B cell (primary cell): ENCODE measurements at regions not wholly inside any gene's neighbourhood (a gene's known extent, or its start where the extent isn't known, plus 50 kb on each side); places are given as distances from the start of the nearest gene placed in this dataset.

Experiments used
- ATAC-seq: fragments of 200-7000 bp; cut with Tn5 transposase; one replicate; pipeline ENCODE4 v1.10.0; 2021; ENCODE audit warnings: low read depth, mild to moderate bottlenecking, moderate number of reproducible peaks, moderate library complexity
- CTCF ChIA-PET: fragments of 350-600 bp; sonication (Branson Sonifier 250); formaldehyde crosslinking; loops from one replicate; lab custom pipeline; 2021; ENCODE audit warnings: antibody characterized with exemption, inconsistent platforms; lab: Charles Lee
- POLR2A ChIA-PET: fragments of 350-600 bp; sonication (Branson Sonifier 250); formaldehyde crosslinking; loops from one replicate; lab custom pipeline; 2021; ENCODE audit warnings: antibody characterized with exemption; lab: Charles Lee
- DNase-seq: peaks from one replicate; pipeline ENCODE4 v3.0.0; 2013
- H2AFZ ChIP-seq: 2 replicates; pipeline ENCODE4 v1.6.1; 2012; ENCODE audit warnings: mild to moderate bottlenecking, low read depth, low read length; ENCODE audit not compliant: insufficient read depth, poor library complexity, severe bottlenecking
- H3K27ac ChIP-seq, 2 donors: 1 replicate in 1 of 2; 2 replicates in 1 of 2; pipeline ENCODE4 v1.5.1; 2012 to 2013; ENCODE audit warnings: low read length in 2 of 2, mild to moderate bottlenecking in 2 of 2, moderate library complexity in 1 of 2
- H3K27me3 ChIP-seq, 4 experiments: fragments of 200-600 bp in 1 of 4; sonication (generic) in 1 of 4; replicated peaks in 1 of 4; 1 replicate in 2 of 4; 2 replicates in 2 of 4; pipeline versions ENCODE4 v1.6.1 to v1.7.0; 2013 to 2016; ENCODE audit warnings: low read length in 3 of 4, mild to moderate bottlenecking in 2 of 4, mixed read lengths in 1 of 4, moderate library complexity in 1 of 4; ENCODE audit not compliant: insufficient read depth in 4 of 4, control insufficient read depth in 3 of 4; ENCODE audit errors: control extremely low read depth in 1 of 4
- H3K36me3 ChIP-seq, 2 experiments: replicated peaks in 1 of 2; 1 replicate in 1 of 2; 2 replicates in 1 of 2; pipeline versions ENCODE4 v1.6.1 to v1.7.1; 2013; ENCODE audit warnings: low read length in 1 of 2; ENCODE audit not compliant: insufficient read depth in 2 of 2, control insufficient read depth in 1 of 2; ENCODE audit errors: control extremely low read depth in 1 of 2, extremely low read depth in 1 of 2
- H3K4me1 ChIP-seq, 2 donors: fragments of 200-600 bp in 1 of 2; sonication (generic) in 1 of 2; 1 replicate in 1 of 2; 2 replicates in 1 of 2; pipeline versions ENCODE4 v1.5.1 to v1.6.1; 2013 to 2017; ENCODE audit warnings: low read length in 2 of 2; ENCODE audit not compliant: control insufficient read depth in 2 of 2, insufficient read depth in 2 of 2
- H3K4me2 ChIP-seq: replicated peaks from 2 replicates; pipeline ENCODE3; 2012; ENCODE audit warnings: mild to moderate bottlenecking, low read depth, low read length; ENCODE audit not compliant: poor library complexity, severe bottlenecking
- H3K4me3 ChIP-seq, 5 experiments: fragments of 200-600 bp in 1 of 5; sonication (generic) in 1 of 5; 1 replicate in 3 of 5; 2 replicates in 2 of 5; pipeline versions ENCODE4 v1.5.1 to v1.7.0; 2011 to 2016; ENCODE audit warnings: low read length in 4 of 5, mild to moderate bottlenecking in 4 of 5, low read depth in 2 of 5, control low read depth in 1 of 5, moderate library complexity in 1 of 5; ENCODE audit not compliant: insufficient read depth in 1 of 5; ENCODE audit errors: control extremely low read depth in 1 of 5, extremely low read depth in 1 of 5
- H3K79me2 ChIP-seq: fragments of 200-600 bp; sonication (generic); one replicate; pipeline ENCODE4 v1.6.0; 2016; ENCODE audit warnings: low read length; ENCODE audit not compliant: control insufficient read depth, insufficient read depth
- H3K9ac ChIP-seq: fragments of 200-600 bp; sonication (generic); 2 replicates; pipeline ENCODE4 v1.6.1; 2017; ENCODE audit warnings: mild to moderate bottlenecking, low read length, moderate library complexity
- H3K9me3 ChIP-seq, 3 donors: one replicate each; pipeline versions ENCODE4 v1.6.1 to v1.7.1; 2013; ENCODE audit warnings: low read length in 2 of 3; ENCODE audit not compliant: control insufficient read depth in 2 of 3, insufficient read depth in 1 of 3; ENCODE audit errors: control extremely low read depth in 1 of 3
- H4K20me1 ChIP-seq: 2 replicates; pipeline ENCODE4 v1.6.0; 2012; ENCODE audit warnings: mild to moderate bottlenecking, low read length; ENCODE audit not compliant: insufficient read depth, control insufficient read depth, poor library complexity, severe bottlenecking
- H3K27ac Mint-ChIP-seq: one replicate; pipeline ENCODE4 v1.8.0; 2021; ENCODE audit warnings: mixed read lengths
- H3K27me3 Mint-ChIP-seq: one replicate; pipeline ENCODE4 v1.8.0; 2021; ENCODE audit warnings: mixed read lengths
- H3K4me1 Mint-ChIP-seq: one replicate; pipeline ENCODE4 v1.8.0; 2021; ENCODE audit warnings: mixed read lengths
- H3K4me3 Mint-ChIP-seq: one replicate; pipeline ENCODE4 v1.8.0; 2021; ENCODE audit warnings: mixed read lengths
- H3K9me3 Mint-ChIP-seq: one replicate; pipeline ENCODE4 v1.8.0; 2022; ENCODE audit warnings: mixed read lengths; ENCODE audit not compliant: insufficient read depth
- EZH2 ChIP-seq: IDR thresholded peaks from 2 replicates; pipeline ENCODE4 v1.6.1; 2012; ENCODE audit warnings: borderline replicate concordance, low read depth, mild to moderate bottlenecking, moderate library complexity, low read length; ENCODE audit not compliant: insufficient read depth, poor library complexity, severe bottlenecking
- WGBS: methylation state at CpG from one replicate; pipeline ENCODE4 v1.1.5; 2013; ENCODE audit warnings: missing lambda C conversion rate; ENCODE audit not compliant: insufficient coverage; 5-methylcytosine and 5-hydroxymethylcytosine counted together
- intact Hi-C: fragments of 100-400 bp; cut with micrococcal nuclease; formaldehyde crosslinking; loops from one replicate; pipeline ENCODE4 v1.10.0; 2022
- TF ChIP-seq, protein P1 (sequence below): fragments of 200-600 bp; IDR thresholded peaks from one replicate; pipeline ENCODE4 v1.8.0; 2022; ENCODE audit warnings: antibody characterized with exemption, mild to moderate bottlenecking

DNA sequence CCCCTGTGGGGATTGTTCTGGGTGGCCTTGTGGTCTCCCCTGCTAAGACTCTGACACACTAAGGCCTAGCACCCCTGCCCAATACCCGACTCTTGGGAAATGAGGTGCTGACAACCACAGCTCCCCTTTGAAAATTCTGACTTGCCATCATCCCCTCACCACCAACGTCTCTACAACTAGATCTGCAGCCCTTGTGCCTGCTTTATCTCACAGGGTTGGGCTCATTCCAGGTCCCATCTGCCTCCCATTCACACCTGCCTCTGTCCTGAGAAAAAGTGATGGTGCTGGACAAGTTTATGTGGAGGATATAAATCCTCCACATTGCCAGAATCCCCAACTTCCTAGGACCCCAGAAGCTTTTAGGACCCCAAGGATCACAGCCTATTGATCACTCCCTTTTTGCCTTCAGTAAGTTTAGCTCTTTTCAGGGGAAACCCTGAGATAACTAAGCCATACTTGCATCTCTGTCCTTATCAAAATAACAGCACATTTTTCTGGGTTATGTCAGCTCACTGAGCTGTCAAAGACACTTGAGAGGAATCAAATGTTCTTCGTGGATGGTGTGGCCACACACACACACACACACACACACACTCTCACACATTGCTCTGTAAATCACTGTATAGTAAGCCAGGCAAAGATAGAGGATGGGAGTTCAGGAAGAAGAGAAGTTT lies 136.8 kb upstream of the CES5A start:
- no peak overlapping the region for H3K27ac ChIP-seq
- H3K36me3 ChIP-seq: no peaks in the 10 kb centered on the region
- ChIA-PET CTCF (no interaction called here), POLR2A (no interaction called here)
- H3K27ac Mint-ChIP-seq: no peak overlapping the region
- H3K27me3 Mint-ChIP-seq: peaks cover 42% of the 10 kb centered on the region
- H3K4me3 ChIP-seq: no peak overlapping the region
- no peaks in the 10 kb centered on the region for H3K9me3 ChIP-seq
- no peak for DNase-seq
- intact Hi-C loops: no loop called here
- H3K79me2 ChIP-seq: no peaks in the 10 kb centered on the region
- H2AFZ ChIP-seq: no peak overlapping the region
- ATAC-seq: no peak
- H4K20me1 ChIP-seq: no peaks in the 10 kb centered on the region
- no peak overlapping the region for H3K4me2 ChIP-seq
- H3K4me1 ChIP-seq: no peaks in the 10 kb centered on the region
- H3K4me3 Mint-ChIP-seq: no peak overlapping the region
- WGBS: 43% methylated on average over 2 of the region's 3 CpGs
- H3K4me1 Mint-ChIP-seq: no peaks in the 10 kb centered on the region
- no peak overlapping the region for H3K9ac ChIP-seq
- no peaks in the 10 kb centered on the region for H3K9me3 Mint-ChIP-seq
- no peak for TF ChIP-seq EZH2
- TF ChIP-seq, protein P1, sequence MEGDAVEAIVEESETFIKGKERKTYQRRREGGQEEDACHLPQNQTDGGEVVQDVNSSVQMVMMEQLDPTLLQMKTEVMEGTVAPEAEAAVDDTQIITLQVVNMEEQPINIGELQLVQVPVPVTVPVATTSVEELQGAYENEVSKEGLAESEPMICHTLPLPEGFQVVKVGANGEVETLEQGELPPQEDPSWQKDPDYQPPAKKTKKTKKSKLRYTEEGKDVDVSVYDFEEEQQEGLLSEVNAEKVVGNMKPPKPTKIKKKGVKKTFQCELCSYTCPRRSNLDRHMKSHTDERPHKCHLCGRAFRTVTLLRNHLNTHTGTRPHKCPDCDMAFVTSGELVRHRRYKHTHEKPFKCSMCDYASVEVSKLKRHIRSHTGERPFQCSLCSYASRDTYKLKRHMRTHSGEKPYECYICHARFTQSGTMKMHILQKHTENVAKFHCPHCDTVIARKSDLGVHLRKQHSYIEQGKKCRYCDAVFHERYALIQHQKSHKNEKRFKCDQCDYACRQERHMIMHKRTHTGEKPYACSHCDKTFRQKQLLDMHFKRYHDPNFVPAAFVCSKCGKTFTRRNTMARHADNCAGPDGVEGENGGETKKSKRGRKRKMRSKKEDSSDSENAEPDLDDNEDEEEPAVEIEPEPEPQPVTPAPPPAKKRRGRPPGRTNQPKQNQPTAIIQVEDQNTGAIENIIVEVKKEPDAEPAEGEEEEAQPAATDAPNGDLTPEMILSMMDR: no peak
- peaks cover 0 to 5% (median 0%) of the 10 kb centered on the region in 4 experiments for H3K27me3 ChIP-seq

DNA sequence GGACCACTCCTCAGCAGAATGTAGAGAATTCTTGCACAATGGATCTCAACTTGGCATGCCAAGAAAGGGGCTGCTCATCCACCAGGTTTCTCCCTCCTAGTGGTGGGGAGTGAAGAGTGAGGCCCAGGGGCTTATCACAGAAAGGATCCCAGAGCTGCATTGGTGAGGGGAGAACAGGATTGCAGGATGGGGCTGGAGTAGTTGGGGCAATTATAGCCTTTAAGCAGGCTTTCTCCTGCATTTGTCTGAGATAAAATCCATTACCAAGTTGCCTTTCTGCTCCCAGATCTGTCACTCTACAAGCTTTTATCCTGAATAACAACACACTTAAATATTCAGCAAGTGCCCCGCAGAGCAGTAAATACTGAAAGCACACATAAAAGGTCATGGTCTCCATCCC lies 130.8 kb upstream of the CES5A start:
- no CpG with 5 or more reads among the region's 1 CpG for WGBS
- H2AFZ ChIP-seq: no peak overlapping the region
- H3K9ac ChIP-seq: no peak overlapping the region
- Mint-ChIP-seq H3K4me1 (no peaks in the 10 kb centered on the region), H3K9me3 (no peaks in the 10 kb centered on the region), H3K27me3 (peaks cover 30% of the 10 kb centered on the region), H3K27ac (no peak overlapping the region), H3K4me3 (no peak overlapping the region)
- peaks cover 0 to 5% (median 2%) of the 10 kb centered on the region in 4 experiments for H3K27me3 ChIP-seq
- DNase-seq (no peak), ATAC-seq (no peak)
- no peak overlapping the region for H3K4me3 ChIP-seq
- H4K20me1 ChIP-seq: no peaks in the 10 kb centered on the region
- CTCF ChIA-PET: no interaction called here
- TF ChIP-seq EZH2: no peak
- no peak overlapping the region for H3K27ac ChIP-seq
- no peaks in the 10 kb centered on the region for H3K9me3 ChIP-seq
- no peaks in the 10 kb centered on the region for H3K4me1 ChIP-seq
- H3K36me3 ChIP-seq: no peaks in the 10 kb centered on the region
- POLR2A ChIA-PET: no interaction called here
- intact Hi-C loops: no loop called here
- H3K4me2 ChIP-seq: no peak overlapping the region
- H3K79me2 ChIP-seq: no peaks in the 10 kb centered on the region
